Stimulated activated CD4-positive, alpha-beta T cell treated with anti-CD3 and anti-CD28 coated beads, TNF-alpha, amount 100 ng/mL, for 24 hours (primary cell): ENCODE measurements at regions not wholly inside any gene's neighbourhood (a gene's known extent, or its start where the extent isn't known, plus 50 kb on each side); places are given as distances from the start of the nearest gene placed in this dataset.
A peak's percentile ranks its signal among the peaks of the same experiment; 100 is the strongest.

Experiments used
- DNase-seq, 3 experiments: peaks; one replicate each; pipeline ENCODE4 v3.0.0-alpha.2; 2020; ENCODE audit warnings: low read depth in 3 of 3

DNA sequence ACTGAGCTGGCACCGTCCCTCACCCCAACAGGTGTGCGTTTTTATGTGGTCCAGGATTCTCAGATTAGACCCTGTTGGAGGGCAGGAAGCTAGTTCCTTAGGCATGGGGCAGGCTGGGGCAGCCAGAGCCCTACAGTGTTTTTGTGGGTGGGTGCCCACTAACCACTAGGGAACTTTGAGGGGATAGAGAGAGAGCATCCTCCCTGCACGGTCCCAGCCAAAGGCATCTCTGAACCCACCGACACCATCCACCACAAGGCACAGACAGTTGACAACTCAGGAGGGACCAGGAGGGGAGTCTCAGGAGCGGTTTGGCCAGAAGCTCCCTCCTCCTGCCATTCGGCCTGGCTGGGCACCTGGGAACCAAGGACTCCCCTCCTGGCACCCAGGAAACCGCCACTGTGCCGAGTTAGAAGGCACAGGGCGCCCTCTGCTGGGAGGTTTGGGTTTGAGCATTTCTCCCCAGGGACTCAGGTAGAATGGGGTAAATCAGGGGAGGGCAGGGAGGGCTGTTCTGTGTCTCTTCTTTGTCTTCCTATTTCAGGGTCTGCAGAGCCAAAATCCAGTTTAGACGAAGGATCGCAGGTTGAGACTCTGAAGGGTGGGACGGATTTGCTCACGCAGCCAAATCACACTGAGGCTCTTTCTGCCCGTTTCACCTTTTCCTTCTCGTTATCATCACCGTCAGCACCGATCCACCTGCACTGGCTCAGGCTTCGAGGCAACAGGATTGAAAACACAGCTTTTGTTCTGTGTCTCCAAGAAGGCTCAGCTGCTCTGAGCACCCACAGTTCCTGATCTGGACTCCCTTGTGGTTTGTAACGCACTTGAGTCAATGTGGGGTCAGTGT is 84.8 kb upstream of the COL13A1 start:
- peak; percentile 26 to 61 (median 32) for DNase-seq

DNA sequence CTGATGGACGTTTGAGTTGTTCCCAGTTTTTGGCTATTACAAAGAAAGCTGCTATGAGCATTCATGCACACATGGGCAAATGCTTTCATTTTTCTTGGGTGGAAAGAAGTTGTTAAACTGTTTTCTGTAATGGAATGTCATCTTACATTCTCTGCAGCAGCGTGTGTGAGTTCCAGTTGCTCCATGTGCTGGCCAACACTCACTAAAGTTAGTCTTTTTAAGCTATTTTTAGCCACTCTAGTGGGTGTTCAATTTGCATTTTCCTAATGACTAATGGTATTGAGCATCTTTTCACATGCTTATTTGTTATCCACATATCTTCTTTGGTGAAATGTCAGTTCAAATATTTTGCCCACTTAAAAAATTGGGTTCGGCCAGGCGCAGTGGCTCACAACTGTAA is 82.8 kb upstream of the COL13A1 start:
- no peak for DNase-seq

DNA sequence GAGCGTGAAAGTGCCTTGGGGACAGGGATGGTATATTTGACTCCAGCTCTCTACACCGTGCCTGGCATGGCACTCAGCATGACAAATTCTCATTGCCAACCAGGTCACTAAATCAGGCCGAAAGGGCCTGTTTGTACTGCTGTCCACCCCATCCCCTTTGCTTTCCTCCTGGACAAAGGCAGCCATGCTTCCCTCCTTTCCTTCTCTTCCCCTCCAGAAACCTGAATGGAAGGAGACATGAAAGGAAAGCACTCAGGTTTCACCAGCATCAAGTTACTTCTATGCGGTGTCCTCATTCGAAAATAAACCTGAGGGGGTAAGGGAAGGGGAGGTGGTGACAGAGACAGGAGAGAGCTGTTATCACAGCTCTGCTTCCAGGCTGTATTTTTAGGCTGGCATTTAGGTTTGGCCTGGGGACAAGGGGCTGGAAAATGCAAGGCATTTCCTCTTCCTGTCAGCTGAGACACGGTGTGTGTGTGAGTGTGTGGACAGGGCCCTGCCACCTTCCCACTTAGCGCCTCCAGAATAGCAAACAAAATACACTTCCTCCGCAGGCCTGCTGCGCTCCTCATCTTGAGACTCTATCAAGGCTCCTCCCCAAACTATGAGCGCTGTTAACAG is 79.9 kb upstream of the COL13A1 start:
- no peak for DNase-seq

DNA sequence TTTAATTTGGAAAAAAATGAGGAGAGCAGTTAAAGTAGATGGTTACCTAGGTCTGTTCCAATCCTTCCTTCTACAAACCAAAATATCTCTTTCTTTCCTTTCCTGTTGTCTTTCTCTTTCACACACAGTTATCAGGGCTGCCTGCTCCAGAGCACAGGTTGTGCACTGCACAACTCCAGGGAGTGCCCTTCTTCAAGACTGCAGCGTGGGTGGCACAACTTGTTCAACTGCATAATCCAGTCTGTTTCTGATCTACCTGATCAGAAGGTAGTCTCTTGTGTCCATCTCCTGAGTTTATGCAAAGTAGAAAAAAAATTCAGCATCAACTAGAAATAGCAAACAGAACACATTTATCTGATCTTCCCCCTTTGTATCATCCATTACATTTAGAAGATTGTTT is 78.1 kb upstream of the COL13A1 start:
- no peak for DNase-seq

DNA sequence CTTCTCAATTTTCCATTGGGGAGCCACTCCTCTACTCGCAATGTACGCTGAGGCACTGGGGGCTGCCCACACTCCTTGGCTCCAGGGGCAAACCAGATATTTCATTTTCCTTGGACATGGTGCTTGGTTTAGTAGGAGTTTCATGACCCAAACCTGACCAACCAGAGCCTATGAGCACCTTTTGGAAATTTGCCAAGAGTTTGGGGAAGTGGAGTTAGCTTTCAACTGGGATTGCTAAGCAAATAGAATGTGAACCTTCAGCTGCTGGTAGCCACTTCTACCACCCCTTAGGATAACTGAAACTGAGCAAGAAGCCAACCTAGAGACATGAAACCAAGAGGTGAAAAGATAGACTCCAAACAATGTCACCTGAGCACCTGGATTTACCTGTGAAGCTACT is 74.9 kb upstream of the COL13A1 start:
- DNase-seq = no peak

DNA sequence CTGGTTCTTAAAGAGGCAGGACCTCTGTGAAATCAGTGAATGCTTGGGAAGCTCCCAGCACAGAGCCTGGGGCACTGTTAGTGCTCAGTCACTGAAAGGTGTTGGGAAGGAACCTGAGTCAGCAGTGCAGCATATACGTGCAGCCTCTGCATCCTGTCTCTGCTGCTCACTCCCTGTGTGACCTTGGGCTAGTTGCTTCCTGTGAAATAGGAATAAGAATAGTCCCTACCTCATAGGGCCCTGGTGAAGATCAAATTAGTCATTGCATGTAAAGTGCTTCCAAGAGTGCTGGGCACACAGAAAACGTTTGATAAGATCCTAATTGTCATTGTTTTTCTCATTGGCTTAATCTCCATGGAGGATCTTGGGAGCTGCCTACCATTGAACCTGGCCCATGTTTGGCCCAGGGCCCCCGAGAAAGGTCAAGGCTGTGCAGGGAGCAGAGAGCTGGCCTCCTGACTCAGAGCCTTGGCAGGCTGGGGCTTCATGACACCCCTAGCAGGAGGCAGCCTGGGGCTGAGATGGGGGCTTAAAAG is 73.3 kb upstream of the COL13A1 start:
- DNase-seq = no peak

DNA sequence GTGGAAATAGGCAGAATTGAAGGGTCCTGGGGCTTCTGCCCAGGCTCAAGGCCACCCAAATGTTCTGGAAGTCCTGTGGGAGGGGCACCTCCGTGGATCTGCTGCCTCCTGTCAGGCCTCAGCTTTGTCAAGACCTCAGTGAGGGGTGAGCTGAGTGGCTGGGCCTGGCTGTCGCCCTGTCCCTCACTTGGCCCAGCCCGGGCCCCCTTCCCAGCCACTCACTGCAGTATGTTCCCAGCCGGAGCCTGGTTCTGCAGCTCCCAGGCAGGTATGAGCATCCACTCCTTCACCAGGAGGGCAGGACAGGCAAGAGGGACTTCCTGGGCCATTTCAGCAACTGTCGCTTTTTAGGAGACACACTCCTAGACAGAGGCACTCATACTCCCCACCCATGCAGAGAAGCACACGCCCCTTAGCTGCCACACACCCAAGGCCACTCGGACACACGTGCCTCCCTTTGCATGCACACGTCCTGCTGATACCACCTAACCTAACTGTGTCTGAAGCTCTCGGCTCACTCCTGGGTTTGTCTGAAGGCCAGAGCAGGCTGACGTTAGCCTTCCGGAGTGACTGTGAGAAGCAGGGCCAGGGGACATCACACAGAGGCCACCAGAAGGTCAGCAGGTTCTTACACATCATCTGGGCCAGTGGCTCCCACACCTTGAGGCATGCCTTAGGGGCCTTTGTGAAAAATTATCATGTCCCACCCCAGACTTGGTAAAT is 72.2 kb upstream of the COL13A1 start:
- DNase-seq = no peak

DNA sequence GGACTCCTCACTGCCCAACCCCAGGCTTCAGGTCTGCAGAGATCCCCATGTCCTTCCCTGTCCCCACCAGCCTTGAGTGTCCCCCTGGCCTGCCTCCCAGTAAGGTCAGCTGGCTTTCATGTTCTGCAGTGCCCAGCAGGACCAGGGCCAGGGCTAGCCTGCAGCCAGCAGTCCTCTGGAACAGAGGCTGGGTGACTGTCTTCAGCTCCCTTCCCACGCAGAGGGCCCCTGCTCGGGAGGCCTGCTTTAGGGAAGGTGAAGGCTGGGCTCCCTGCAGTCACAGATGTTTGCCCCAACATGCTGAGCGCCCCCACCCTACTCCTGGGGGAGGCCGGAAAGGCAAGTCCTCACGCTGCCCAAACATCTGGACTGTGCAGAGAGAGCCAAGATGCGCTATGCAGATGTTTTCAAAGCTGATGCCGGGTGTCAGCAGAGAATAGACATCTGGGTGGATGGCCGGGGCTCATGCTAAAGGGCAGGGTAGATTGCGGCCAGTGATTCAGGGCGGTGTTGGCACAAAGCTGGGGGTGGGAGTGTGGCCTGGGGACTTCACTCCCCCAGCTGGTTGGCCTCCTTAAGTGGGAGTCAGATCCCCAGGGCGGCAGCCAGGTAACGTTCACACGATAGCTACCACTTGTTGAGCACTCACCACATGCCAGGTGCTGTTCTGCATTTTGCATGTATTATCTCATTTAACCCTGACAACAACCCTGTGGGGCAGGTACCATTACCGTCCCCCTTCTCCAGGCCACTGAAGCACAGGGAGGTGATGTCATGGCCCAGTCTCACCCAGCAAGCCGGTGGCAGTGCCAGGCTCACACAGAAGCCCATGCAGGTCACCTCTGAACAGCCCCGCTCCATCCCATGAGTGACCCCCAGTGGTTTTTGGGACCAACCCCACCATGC is 71.2 kb upstream of the COL13A1 start:
- no peak for DNase-seq

DNA sequence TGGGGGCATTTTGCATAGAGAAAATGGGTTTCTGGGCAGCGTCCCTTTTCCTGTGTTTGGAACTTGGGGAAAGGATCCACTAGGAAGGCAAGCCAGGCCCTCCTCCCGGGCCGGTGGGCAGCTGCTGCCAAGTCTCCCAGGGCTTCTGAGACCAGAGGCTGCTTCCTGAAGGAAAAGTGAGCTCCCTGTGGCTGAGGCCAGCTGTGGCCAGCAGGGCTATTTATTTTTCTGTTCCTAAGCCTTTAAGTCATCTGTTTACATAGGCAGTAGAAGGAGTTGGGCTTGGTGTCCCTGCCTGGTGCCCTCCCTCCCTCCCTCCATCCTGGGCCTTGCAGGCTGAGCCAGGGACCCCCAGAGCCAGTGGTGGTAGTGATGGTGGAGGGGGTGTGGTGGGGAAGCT is 70.5 kb upstream of the COL13A1 start:
- DNase-seq = no peak

DNA sequence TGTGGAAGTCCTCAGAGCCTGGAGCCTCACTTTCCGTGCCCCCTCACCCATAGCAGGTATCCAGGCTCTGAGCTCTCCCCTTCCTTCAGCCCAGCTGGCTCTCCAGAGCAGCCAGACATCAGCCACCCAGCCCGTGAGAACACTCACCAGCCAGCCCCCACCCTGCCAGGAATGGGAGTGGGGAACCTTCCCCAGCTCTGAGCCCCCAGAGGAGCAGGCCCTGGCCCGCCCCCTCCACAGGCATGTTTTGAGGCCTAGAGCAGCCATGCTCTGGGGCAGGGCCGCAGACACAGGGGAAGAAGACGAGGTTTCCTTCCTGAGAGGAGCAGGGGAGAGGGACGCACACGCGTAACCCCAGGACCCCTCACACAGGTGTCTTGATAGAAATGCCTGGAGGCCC is 70.0 kb upstream of the COL13A1 start:
- DNase-seq = no peak

DNA sequence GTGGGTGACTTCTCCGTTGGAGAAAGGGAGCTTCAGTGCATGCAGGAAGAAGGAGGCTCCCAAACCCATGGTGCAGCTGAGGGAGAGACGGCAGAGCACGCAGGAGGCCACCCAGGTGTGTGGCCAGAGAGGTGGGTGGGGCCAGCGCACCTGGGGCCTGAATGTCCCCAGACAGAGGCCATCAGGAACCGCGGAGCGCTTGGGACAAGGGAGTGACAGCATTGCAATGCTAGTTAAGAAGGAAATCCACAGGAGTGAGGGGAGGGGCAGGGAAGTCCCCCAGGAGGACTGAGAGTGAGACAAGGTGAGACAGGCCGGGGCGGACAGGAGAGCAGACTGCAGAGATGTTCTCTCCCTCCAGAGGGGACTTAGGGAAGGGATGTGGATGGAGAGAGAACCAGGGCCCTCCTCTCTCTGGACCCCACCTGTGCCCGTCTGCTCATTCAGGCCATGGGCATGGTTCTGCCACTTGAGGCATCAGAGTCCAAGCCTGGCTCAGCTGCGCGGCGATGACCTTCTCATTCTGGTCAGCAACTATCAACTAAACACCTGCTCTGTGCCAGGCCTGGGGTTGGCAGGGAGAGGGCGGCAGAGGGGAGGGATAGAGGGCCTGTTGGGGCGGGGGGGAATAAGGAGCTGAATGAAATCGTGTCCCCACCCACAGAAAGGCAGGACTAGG is 69.4 kb upstream of the COL13A1 start:
- no peak for DNase-seq

DNA sequence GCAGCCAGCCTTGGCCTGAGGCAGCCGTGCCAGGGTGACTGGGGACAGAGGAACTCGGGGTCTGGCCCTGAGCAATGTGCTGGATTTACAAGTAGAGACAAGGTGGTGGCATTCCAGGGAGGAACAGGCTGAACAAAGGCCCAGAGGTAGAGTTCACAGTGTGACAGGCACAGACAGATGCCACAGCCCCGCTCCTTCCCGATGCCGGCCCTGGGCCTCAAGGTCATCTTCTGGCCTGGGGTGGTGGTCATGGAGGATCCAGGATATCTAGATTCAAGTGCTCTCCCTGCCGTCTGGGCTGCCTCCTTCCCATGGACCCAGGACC is 68.9 kb upstream of the COL13A1 start:
- no peak for DNase-seq

DNA sequence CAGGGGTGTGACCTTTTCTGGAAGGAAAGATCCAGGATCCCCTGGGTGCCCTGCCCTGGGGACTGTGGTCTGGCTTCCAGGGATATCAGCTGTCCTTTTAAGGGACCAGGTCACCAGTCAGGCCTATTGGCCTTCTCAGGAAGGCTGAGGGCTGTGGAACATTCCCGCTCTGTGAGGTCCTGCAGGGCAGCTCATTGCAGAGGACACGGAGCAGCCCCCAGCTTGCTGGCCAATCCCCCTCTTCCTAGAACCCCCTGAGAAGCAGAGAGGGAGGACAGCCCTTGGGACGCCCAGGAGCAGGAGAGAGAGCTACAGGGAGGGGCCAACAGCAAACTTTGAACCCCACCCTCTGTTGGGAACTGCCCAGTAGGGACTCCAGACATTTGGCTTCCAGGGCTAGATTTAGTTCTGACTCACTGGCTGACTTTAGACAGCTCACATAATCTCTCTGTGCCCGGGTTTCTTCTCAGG is 67.9 kb upstream of the COL13A1 start:
- no peak for DNase-seq

DNA sequence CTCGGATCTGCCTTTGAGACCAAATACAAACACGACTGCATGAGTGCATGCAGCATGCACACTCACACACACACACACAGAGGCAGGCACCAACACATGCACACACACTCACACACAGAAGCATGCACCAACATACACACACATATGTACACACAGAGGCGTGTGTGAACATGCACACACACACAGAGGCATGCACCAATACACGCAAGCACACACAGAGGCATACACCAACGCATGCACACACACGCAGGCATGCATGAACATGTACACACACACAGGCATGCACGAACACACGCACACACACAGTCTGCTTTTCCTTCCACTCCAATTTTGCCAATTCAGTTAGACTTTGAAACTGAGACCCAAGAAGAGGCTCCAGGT is 67.3 kb upstream of the COL13A1 start:
- no peak for DNase-seq

DNA sequence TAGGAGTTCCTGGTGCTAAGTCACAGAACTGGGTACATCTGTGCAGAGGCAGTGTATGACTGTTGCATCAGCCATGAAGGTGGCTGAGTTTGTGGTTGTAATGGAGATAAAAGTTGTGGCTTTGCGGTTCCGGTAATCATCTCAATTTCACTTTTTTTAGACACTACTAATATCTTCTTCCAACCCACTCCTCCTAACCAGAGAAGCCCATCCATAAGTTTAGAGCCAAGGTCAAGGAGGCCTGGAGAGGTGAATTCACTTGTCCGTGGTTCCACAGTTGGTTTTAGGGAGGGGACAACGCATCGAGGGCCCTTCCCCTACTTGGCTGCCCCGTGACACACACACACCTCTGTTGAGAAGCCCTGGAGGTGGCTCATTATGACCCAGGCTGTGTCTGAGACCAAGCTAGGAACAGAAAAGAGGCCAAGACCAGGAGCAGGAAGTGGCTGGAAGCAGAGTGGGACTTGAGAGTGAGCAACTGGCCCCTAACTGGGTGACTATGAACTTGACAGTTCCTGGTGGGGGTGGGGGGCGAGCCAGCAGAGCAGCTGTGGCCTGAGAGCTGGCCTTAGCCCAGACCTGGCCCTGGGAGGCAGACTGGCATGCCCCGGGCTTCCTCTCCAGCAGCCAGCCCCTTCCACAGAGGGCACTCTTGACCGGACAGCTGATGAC is 66.8 kb upstream of the COL13A1 start:
- DNase-seq = peak in 1 of 3 experiments; percentile 7

DNA sequence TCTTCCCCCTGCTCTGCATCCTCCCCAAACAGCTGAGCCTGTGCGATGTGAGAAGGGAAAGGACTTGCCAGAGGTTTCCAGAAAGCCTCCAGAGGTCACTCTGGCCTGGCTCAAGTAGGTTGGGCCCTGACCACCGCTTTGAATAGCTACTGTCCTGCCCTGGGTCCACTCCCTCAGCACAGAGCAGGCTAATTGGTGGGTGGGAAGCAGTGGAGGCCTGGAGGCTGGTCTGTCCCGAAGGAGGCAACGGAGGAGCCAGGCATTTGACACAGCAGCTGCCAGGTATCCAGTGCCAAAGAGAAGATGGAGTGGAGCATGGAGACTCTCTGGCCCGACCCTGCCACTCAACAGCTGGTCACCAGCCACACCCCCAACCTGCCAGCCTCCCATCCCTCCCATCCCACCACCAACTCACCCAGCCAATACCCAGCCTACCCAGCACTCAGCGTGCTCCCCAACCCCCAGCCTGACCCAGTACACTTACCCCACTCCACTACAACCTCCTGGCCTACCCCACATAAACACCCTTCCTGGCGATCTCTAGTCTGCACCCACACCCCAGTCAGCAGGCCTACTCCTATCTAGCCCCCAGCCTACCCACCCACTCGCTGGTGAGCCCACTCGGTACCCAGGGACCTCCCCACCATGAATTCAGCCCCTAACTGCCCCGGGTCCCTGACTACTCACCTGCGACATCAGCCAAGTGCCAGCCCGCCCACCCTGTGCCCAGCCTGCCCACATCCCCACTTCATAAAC is 64.6 kb upstream of the COL13A1 start:
- DNase-seq = no peak

DNA sequence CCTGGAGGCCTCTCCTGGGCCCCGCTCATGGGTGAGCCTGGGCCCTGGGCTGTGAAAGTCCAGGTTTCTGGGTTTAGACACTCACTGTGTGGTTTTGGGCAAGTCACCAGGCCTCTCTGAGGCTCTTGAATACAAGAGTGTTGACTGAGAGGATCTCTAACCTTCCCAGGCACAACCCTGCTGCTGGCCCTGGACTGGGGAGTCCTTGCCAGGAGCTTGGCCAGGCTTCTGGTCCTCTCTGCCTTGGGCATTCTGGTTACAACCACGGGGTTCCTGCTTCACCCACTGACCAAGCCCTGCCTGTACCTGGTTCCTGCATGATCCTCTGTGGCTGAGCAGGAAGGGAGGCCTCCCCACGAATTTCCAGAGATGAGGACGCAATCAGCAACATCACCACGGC is 63.6 kb upstream of the COL13A1 start:
- no peak for DNase-seq

DNA sequence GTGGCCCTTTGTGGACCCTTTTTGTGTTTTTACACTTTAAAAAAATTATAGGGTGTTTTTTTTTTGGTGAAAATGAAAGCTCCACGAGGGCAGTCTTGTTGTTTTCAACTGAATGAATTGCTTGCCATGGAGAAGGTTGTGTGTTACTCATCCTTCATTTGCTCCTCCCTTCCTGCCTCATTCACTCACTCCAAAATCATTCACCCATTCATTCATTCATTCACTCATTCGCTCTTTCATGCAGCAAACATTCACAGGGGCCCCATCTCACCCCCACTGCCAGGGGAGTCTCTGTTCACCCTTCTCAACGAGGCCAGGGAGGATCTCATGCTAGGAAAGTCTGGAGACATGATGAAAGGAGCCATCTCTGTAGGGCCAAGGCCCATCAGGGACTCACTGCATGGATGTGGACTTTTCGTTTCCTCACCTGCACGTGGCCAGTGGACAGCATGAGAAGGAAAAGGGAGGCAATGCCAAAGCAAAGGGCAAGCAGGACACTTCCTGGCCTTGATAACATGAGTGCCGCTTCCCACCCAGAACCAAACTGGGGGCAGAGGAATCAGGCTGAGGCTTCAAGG is 62.8 kb upstream of the COL13A1 start:
- DNase-seq = no peak

DNA sequence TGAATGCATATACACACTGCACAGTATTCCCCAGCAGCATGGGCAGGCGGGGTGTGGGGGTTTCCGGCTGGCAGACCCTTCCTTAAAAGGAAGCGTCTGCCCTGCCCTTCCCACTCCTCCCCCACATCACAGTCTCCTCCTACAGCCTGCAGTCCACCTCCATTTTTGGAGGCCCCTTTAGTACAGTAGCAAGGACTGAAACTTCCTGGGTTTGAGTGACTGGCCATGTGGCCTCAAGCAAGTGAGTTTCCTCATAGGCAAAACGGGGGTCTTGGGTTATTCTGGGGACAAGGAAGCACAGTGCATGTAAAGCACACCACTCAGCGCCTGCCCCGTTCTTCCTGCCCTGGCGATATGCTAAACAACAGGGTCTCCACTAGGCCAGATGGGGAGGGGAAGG is 62.1 kb upstream of the COL13A1 start:
- no peak for DNase-seq
